CD4-positive, alpha-beta T cell (primary cell): ENCODE measurements at regions not wholly inside any gene's neighbourhood (a gene's known extent, or its start where the extent isn't known, plus 50 kb on each side); places are given as distances from the start of the nearest gene placed in this dataset.

Experiments used
- ATAC-seq: fragments of 200-7000 bp; cut with Tn5 transposase; one replicate; pipeline ENCODE4 v1.10.0; 2022; ENCODE audit warnings: mild to moderate bottlenecking; ENCODE audit not compliant: poor library complexity
- CTCF ChIA-PET: fragments of 350-600 bp; sonication (Branson Sonifier 250); formaldehyde crosslinking; loops from one replicate; lab custom pipeline; 2021; ENCODE audit warnings: antibody characterized with exemption, inconsistent platforms; lab: Charles Lee
- POLR2A ChIA-PET: fragments of 350-600 bp; sonication (Branson Sonifier 250); formaldehyde crosslinking; loops from one replicate; lab custom pipeline; 2021; ENCODE audit warnings: antibody characterized with exemption, inconsistent platforms; lab: Charles Lee
- DNase-seq, 14 experiments: peaks; one replicate each; pipeline ENCODE4 v3.0.0-alpha.2; 2013 to 2020; ENCODE audit warnings: mixed read lengths in 2 of 14
- H3K27ac ChIP-seq, 2 donors: one replicate each; pipeline versions ENCODE4 v1.5.1 to v1.7.0; 2013; ENCODE audit warnings: low read length in 2 of 2, low read depth in 1 of 2, mild to moderate bottlenecking in 1 of 2
- H3K27me3 ChIP-seq, 2 experiments: 1 replicate in 1 of 2; 2 replicates in 1 of 2; pipeline versions ENCODE4 v1.6.1 to v1.7.0; 2013; ENCODE audit warnings: low read length in 2 of 2, control low read depth in 1 of 2, mild to moderate bottlenecking in 1 of 2, moderate library complexity in 1 of 2; ENCODE audit not compliant: insufficient read depth in 2 of 2, control insufficient read depth in 1 of 2
- H3K36me3 ChIP-seq: one replicate; pipeline ENCODE4 v1.6.1; 2013; ENCODE audit warnings: low read length, control low read depth; ENCODE audit not compliant: insufficient read depth
- H3K4me1 ChIP-seq: one replicate; pipeline ENCODE4 v1.6.1; 2013; ENCODE audit warnings: low read length, control low read depth; ENCODE audit not compliant: insufficient read depth
- H3K4me3 ChIP-seq: one replicate; pipeline ENCODE4 v1.5.1; 2013; ENCODE audit warnings: mild to moderate bottlenecking, low read length, moderate library complexity
- H3K9me3 ChIP-seq, 2 experiments: 1 replicate in 1 of 2; 2 replicates in 1 of 2; pipeline versions ENCODE4 v1.6.1 to v1.7.0; 2013; ENCODE audit warnings: low read length in 2 of 2, mild to moderate bottlenecking in 2 of 2, control low read depth in 1 of 2, moderate library complexity in 1 of 2; ENCODE audit not compliant: control insufficient read depth in 1 of 2, insufficient read depth in 1 of 2
- H3K27ac Mint-ChIP-seq: one replicate; pipeline ENCODE4 v1.8.0; 2020; ENCODE audit warnings: mixed read lengths
- H3K27me3 Mint-ChIP-seq: one replicate; pipeline ENCODE4 v1.8.0; 2021; ENCODE audit warnings: mixed read lengths
- H3K36me3 Mint-ChIP-seq: one replicate; pipeline ENCODE4 v1.8.0; 2021; ENCODE audit warnings: low read depth, mixed read lengths
- H3K4me1 Mint-ChIP-seq: one replicate; pipeline ENCODE4 v1.8.0; 2021; ENCODE audit warnings: low read depth, mixed read lengths
- H3K4me3 Mint-ChIP-seq: one replicate; pipeline ENCODE4 v1.8.0; 2020; ENCODE audit warnings: mild to moderate bottlenecking, mixed read lengths
- H3K9me3 Mint-ChIP-seq: one replicate; pipeline ENCODE4 v1.8.0; 2020; ENCODE audit warnings: mixed read lengths
- intact Hi-C, 2 experiments: fragments of 100-400 bp; cut with DNase I in 1 of 2; cut with micrococcal nuclease in 1 of 2; formaldehyde crosslinking; loops; one replicate each; pipeline versions ENCODE4 v1.15.1 to v1.9.0; 2023 to 2025; cut with DNase I, micrococcal nuclease
- TF ChIP-seq, protein P1 (sequence below): fragments of 200-600 bp; IDR thresholded peaks from one replicate; pipeline ENCODE4 v1.8.0; 2022; ENCODE audit warnings: antibody characterized with exemption, mild to moderate bottlenecking

DNA sequence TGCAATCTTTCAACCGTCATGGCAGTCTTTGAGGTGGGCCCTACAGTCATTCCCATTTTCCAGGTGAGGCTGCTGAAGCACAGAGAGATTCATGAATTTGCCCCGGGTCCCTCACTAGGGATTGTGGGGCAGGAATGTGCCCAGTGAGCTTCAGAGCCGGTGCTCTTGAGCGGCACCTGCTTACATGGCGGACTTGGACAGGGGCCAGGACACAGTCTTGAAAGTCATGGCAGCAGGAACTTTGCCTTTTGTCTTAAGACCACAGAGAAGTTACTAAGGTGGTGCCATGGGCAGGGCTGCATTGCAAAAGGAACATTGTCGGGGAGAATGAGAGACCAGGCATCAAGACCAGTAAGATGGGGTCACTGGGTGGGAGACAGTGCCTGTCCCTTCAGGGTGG, 363.4 kb downstream of the FOXL1 start:
- intact Hi-C loops: no loop called here
- H3K36me3 Mint-ChIP-seq: no peaks in the 10 kb centered on the region
- no peak for DNase-seq
- H3K36me3 ChIP-seq: no peaks in the 10 kb centered on the region
- H3K4me1 Mint-ChIP-seq: no peaks in the 10 kb centered on the region
- peaks cover 0 to 12% of the 10 kb centered on the region in 2 experiments for H3K9me3 ChIP-seq
- ChIA-PET POLR2A (no interaction called here), CTCF (no interaction called here)
- H3K27me3 Mint-ChIP-seq: peaks cover 17% of the 10 kb centered on the region
- no peak overlapping the region for H3K4me3 Mint-ChIP-seq
- ATAC-seq: no peak
- no peak overlapping the region for H3K27ac Mint-ChIP-seq
- no peak overlapping the region for H3K27ac ChIP-seq
- H3K9me3 Mint-ChIP-seq: peaks cover 5% of the 10 kb centered on the region
- H3K27me3 ChIP-seq: no peaks in the 10 kb centered on the region
- no peak overlapping the region for H3K4me3 ChIP-seq
- TF ChIP-seq, protein P1, sequence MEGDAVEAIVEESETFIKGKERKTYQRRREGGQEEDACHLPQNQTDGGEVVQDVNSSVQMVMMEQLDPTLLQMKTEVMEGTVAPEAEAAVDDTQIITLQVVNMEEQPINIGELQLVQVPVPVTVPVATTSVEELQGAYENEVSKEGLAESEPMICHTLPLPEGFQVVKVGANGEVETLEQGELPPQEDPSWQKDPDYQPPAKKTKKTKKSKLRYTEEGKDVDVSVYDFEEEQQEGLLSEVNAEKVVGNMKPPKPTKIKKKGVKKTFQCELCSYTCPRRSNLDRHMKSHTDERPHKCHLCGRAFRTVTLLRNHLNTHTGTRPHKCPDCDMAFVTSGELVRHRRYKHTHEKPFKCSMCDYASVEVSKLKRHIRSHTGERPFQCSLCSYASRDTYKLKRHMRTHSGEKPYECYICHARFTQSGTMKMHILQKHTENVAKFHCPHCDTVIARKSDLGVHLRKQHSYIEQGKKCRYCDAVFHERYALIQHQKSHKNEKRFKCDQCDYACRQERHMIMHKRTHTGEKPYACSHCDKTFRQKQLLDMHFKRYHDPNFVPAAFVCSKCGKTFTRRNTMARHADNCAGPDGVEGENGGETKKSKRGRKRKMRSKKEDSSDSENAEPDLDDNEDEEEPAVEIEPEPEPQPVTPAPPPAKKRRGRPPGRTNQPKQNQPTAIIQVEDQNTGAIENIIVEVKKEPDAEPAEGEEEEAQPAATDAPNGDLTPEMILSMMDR: no peak
- H3K4me1 ChIP-seq: no peaks in the 10 kb centered on the region

DNA sequence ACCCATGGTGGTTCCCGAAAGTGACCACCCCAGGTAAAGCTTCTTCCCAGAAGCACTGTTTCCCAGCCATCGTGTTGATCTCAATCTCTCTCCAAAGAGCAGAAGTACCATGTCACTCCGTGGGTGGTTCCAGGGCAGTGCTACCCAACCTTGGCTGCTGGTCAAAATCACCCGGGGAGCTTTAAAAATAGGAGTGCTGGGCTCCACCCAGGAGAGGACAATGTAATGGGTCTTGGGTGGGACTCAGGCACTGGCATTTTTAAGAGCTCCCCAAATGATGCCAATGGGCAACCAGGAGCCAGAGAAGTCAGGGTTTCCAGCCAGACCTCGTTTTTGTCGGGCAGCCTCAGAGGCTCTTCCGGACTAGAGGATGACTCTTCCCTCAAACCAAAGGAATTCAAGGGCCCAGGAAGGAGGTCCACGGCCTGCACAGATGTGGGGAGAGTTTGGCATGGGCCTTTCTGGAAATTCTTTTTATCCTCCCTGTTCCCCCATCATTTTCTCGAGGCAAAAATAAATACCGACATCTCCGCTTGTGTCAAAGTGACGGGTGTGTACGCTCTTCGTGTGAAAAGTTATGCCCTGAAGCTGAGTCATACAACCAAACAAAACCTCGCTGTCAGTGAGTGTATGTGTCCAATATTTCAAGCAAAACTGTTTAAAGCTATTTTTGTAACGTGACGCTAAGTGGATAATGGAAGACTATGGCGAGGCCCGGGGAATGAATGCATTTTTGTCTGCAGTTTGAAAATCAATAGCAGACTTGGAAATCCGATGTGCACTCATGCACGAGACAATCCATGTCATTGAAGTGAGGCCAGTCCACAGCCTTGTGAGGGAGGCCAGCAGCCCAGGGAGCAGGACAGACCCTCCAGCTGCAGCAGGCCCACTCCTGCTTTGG, 364.1 kb downstream of the FOXL1 start:
- intact Hi-C loops: no loop called here
- H3K4me1 ChIP-seq: no peaks in the 10 kb centered on the region
- H3K9me3 ChIP-seq: peaks cover 0 to 18% of the 10 kb centered on the region in 2 experiments
- H3K36me3 ChIP-seq: no peaks in the 10 kb centered on the region
- Mint-ChIP-seq H3K4me1 (no peaks in the 10 kb centered on the region), H3K27me3 (peaks cover 11% of the 10 kb centered on the region), H3K36me3 (no peaks in the 10 kb centered on the region), H3K9me3 (peaks cover 5% of the 10 kb centered on the region), H3K4me3 (no peak overlapping the region), H3K27ac (no peak overlapping the region)
- ChIA-PET CTCF (no interaction called here), POLR2A (no interaction called here)
- DNase-seq: no peak
- no peaks in the 10 kb centered on the region for H3K27me3 ChIP-seq
- no peak overlapping the region for H3K27ac ChIP-seq
- no peak overlapping the region for H3K4me3 ChIP-seq
- no peak for ATAC-seq
- TF ChIP-seq, protein P1: no peak

DNA sequence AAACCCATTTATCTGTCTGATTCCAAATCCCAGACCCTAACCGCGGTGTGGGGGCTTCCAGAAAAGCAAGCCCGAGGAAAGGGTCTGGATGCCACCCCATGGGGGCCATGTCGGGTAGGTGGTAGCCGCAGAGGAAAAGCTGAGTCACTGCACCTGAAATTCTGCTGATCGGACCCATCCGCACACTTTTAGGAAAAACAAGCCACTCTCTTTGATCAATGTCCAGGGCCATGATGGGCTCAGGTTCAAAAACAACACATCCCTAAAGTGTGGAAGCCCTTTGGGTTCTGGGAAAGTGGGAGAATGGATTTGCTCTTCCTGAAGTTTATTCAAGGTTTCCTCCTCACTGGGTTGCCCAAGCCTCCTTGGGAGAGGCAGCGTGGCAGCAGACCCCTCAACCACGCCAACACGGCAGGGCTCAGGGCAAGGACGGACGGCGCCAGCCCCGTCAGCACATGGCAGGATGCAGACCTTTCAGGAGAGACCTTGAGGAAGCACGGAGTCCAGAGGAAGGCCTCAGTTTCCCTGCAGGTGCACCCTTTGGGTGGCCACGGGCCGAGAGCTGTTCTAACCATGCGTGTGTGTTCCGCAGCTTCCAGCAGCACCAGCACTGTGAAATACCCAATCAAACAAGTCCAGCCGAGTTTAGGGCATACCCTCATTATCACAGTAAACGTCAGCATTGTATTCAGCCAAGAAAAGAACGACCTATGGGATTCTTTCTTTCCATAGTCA, 367.0 kb downstream of the FOXL1 start:
- DNase-seq: no peak
- Histone ChIP-seq H3K9me3 (peaks cover 0 to 16% of the 10 kb centered on the region in 2 experiments), H3K4me3 (no peak overlapping the region), H3K4me1 (no peaks in the 10 kb centered on the region), H3K27ac (no peak overlapping the region), H3K36me3 (no peaks in the 10 kb centered on the region), H3K27me3 (no peaks in the 10 kb centered on the region)
- no peak overlapping the region for H3K4me3 Mint-ChIP-seq
- H3K9me3 Mint-ChIP-seq: peaks cover 3% of the 10 kb centered on the region
- H3K27me3 Mint-ChIP-seq: no peaks in the 10 kb centered on the region
- intact Hi-C loops: no loop called here
- H3K36me3 Mint-ChIP-seq: no peaks in the 10 kb centered on the region
- H3K4me1 Mint-ChIP-seq: no peaks in the 10 kb centered on the region
- no peak overlapping the region for H3K27ac Mint-ChIP-seq
- CTCF ChIA-PET: no interaction called here
- no peak for ATAC-seq
- POLR2A ChIA-PET: no interaction called here
- TF ChIP-seq, protein P1: no peak
